ENCODE measurements at regions not wholly inside any gene's neighbourhood (a gene's known extent, or its start where the extent isn't known, plus 50 kb on each side); places are given as distances from the start of the nearest gene placed in this dataset.

DNA sequence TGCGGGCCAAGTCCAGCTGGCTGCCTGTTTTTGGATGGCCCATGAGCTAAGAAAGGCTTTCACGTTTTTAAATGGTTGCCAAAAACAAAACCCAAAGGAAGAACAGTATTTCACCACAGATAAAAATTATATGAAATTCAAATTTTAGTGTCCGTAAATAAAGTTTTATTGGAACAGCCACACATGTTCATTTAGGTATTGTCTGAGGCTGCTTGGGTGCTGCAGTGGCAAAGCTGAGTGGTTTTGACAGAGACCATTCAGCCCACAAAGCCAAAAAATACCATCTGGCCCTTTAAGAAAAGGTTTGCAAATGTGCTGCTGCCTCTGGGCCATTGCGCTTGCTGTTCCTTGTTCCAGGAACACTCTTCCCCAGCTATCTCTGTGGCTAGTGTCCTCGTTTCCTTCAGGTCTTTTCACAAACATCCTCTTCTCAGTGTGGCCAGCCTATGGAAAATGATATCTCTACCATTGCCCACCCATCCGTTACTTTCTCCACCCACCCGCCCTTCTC, 232.9 kb upstream of the CIBAR2 start:
- Histone ChIP-seq H3K36me3 (no peaks in the 10 kb centered on the region), H3K27me3 (no peaks in the 10 kb centered on the region), H3K4me3 (no peak overlapping the region), H3K27ac (no peak overlapping the region), H3K4me1 (peaks cover 0 to 4% (median 0%) of the 10 kb centered on the region in 12 donors), H3K9me3 (no peaks in the 10 kb centered on the region)
- 63 to 87% (median 86%) methylated on average over 7 of the region's 7 CpGs for WGBS, 4 donors
- TF ChIP-seq POLR2A (IDR thresholded peaks at IDR 0.05) = no peak
- no peak for TF ChIP-seq CTCF (IDR thresholded peaks at IDR 0.05)
- intact Hi-C loops (cut with DNase I) = no loop called here
- DNase-seq (no peak), ATAC-seq (no peak)

- Histone ChIP-seq H3K4me3 (no peak overlapping the region), H3K36me3 (no peaks in the 10 kb centered on the region), H3K9me3 (no peaks in the 10 kb centered on the region), H3K27ac (no peak overlapping the region), H3K27me3 (no peaks in the 10 kb centered on the region), H3K4me1 (peaks cover 0 to 16% (median 2%) of the 10 kb centered on the region in 12 donors)
- TF ChIP-seq POLR2A (IDR thresholded peaks at IDR 0.05) (no peak), CTCF (IDR thresholded peaks at IDR 0.05) (no peak)
- intact Hi-C loops (cut with DNase I) = no loop called here
- WGBS, 4 donors = 92 to 96% (median 94%) methylated on average over 12 of the region's 12 CpGs
- DNase-seq (no peak), ATAC-seq (no peak)
Observed at GRCh38 chr16:85346404-85347212, 234.3 kb upstream of the CIBAR2 start.

- ATAC-seq (no peak), DNase-seq (peak in 1 of 5 donors; percentile 50)
- H3K27me3 ChIP-seq = no peaks in the 10 kb centered on the region
- 61 to 68% (median 66%) methylated on average over 7 to 11 of the region's 11 CpGs for WGBS, 4 donors
- H3K4me3 ChIP-seq = no peak overlapping the region
- H3K36me3 ChIP-seq = no peaks in the 10 kb centered on the region
- H3K27ac ChIP-seq = no peak overlapping the region
- no peak for TF ChIP-seq POLR2A (IDR thresholded peaks at IDR 0.05)
- TF ChIP-seq CTCF (IDR thresholded peaks at IDR 0.05) = peak in 6 of 12 donors; percentile 17 to 30 (median 20)
- intact Hi-C loops (cut with DNase I) = no loop called here
- peaks cover 0 to 16% (median 2%) of the 10 kb centered on the region in 12 donors for H3K4me1 ChIP-seq
- no peaks in the 10 kb centered on the region for H3K9me3 ChIP-seq
Observed at GRCh38 chr16:85347213-85347591, 234.9 kb upstream of the CIBAR2 start.

- 92 to 96% (median 93%) methylated on average over 12 of the region's 12 CpGs for WGBS, 4 donors
- no peak overlapping the region for H3K4me3 ChIP-seq
Observed at GRCh38 chr16:85348065-85348840, 236.0 kb upstream of the CIBAR2 start.

More at GRCh38 chr16:85348065-85348840, 236.0 kb upstream of the CIBAR2 start:
- peaks cover 0 to 16% (median 2%) of the 10 kb centered on the region in 12 donors for H3K4me1 ChIP-seq
- peaks cover 0 to 6% (median 0%) of the 10 kb centered on the region in 12 donors for H3K9me3 ChIP-seq
- no peaks in the 10 kb centered on the region for H3K36me3 ChIP-seq
- TF ChIP-seq POLR2A (IDR thresholded peaks at IDR 0.05) (no peak), CTCF (IDR thresholded peaks at IDR 0.05) (no peak)
- intact Hi-C loops (cut with DNase I) = loop anchor here in 1 of 10 donors (1.0 kb wide), 1 partner anchor 44 kb away; no protein-coding TSS in a partner anchor
- no peak overlapping the region for H3K27ac ChIP-seq
- H3K27me3 ChIP-seq = no peaks in the 10 kb centered on the region
- no peak for ATAC-seq
- no peak for DNase-seq

Measured in heart left ventricle (tissue), 16 donors.